HG02642 (cell line): ENCODE measurements at regions not wholly inside any gene's neighbourhood (a gene's known extent, or its start where the extent isn't known, plus 50 kb on each side); places are given as distances from the start of the nearest gene placed in this dataset.
"Not testable (repeated sequence)": the region's sequence is repeated elsewhere in the genome, so short reads cannot be mapped to it uniquely, and the experiment has no call there.

ENCODE experiments used
- ATAC-seq: cut with Tn5 transposase; IDR thresholded peaks from one replicate; pipeline ENCODE4 v1.9.1; 2021; ENCODE audit warnings: mild to moderate bottlenecking; ENCODE audit not compliant: unreplicated experiment, poor library complexity

DNA sequence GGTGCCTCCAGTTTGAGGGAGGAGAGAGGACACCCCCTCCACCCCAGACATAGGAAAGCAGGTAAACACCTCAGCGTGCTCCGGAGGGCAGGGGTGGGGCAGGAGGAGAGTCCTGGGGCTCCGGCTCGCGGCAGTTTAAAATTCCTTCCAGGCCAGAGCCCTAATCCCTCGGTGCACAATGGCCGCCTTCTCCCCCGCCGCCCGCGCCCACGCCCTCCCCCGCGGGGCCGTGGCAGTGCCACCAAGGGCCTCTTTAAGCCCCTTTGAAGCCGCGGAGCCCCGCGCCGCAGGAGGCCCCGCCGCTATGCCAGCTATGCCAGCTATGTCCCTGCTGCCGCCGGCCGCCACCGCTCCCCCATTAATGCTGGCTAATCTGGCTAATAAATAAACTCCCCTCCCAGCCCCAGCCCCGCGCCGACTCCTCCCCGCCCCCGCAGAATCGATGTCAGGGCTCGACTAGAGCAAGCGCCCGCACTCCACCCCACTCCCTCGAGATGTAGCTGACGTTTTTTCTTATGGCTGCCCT lies 125.1 kb downstream of the MRPL14 start:
- ATAC-seq, result no peak

GRCh38 chr6:44001318-44002066 lies 125.8 kb downstream of the MRPL14 start:
- no peak for ATAC-seq

DNA sequence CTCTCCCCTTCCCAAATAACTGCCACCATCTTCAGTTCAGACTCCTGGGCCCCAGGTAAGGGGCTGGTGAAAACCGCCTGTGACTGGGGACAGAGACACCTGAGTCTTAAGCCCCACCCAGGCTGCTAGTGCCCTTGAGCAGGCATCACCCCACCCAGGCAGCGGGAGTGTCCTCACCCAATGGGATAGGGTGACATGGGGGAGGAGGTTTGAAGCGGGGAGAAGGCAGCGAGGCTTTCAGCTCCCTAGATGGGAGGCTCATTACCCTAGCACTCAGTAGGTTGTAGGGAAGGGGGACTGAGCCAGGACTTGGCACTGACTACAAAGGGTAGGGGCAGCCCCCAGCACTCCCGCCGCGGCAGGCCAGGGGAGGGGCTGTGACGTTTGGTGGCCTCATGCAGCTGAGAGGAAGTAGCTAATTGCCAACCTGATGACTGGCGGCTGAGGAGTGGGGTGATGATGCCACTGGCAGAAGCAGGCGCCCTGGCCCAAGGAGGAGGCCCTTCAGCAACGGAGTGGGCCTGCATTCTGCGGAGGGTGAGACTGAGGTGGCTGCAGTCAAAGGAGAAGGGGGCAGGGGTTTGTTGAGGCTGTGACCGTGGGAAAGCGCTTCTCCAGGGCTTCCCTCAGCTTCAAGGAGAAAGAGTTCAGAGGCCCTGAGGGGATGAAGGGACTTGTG lies 126.9 kb downstream of the MRPL14 start:
- ATAC-seq, result no peak

DNA sequence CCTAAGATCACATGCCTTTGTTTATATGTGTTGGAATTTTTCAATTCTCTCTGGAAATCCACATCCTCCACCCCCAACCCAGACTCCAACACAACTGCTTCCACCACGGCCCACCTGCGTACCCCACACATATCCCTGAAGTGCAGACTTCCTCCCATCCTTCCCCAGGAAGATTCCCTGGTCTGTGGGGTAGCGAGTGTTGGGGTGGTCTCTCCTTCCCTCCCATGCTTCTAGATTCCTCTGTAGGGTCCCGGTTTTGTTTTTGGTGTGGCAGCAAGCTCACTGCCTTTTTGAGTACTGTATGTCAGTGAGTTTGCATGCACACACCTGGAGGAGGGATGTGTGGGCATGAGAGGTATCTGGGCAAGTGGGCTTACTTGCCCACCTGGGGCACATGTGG lies 127.6 kb downstream of the MRPL14 start:
- ATAC-seq, result no peak

GRCh38 chr6:43998592-43999243 lies 128.5 kb downstream of the MRPL14 start:
- not testable (repeated sequence) for ATAC-seq

DNA sequence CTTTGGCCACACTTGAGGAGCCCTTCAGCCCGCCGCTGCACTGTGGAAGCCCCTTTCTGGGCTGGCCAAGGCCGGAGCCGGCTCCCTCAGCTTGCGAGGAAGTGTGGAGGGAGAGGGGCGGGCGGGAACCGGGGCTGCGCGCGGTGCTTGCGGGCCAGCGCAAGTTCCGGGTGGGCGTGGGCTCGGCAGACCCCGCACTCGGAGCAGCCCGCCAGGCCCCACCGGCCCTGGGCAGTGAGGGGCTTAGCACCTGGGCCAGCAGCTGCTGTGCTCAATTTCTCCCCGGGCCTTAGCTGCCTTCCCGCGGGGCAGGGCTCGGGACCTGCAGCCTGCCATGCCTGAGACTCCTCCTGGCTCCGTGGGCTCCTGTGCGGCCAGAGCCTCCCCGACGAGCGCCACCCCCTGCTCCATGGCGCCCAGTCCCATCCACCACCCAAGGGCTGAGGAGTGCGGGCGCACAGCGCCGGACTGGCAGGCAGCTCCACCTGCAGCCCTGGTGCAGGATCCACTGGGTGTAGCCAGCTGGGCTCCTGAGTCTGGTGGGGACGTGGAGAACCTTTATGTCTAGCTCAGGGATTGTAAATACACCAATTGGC lies 129.2 kb downstream of the MRPL14 start:
- not testable (repeated sequence) for ATAC-seq

GRCh38 chr6:43997345-43997677 lies 129.9 kb downstream of the MRPL14 start:
- ATAC-seq, result no peak

DNA sequence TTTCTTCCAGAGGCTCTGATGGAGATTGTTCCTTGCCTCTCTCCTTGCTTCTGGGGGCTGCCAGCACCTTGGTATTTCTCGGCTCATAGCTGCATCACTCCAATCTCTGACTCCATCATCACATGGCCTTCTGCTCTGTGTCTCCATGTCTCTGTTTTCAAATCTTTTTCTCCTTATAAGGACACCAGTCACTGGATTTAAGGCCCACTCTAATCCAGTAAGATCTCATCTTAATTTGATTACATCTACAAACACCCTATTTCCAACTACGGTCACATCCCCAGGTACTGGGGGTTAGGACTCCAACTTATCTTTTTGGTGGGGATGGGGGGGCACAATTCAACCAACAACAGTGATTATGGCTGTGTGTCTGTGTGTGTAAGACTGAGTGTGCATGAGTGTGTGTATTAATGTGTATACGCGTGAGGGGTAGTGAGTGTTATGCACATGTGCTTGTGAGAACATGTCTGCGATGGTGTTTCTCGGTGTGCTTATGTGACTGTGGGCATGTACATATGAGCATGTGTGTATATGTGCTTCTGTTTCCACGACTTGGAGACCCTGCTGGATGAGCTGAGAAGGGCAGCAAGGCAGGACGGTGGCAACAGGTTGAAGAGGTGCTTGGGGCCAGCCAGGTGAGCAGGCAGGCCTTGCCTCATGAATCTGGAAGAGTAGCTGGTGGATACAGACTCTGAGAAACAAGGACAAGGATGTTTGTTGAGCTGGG lies 130.5 kb downstream of the MRPL14 start:
- no peak for ATAC-seq

DNA sequence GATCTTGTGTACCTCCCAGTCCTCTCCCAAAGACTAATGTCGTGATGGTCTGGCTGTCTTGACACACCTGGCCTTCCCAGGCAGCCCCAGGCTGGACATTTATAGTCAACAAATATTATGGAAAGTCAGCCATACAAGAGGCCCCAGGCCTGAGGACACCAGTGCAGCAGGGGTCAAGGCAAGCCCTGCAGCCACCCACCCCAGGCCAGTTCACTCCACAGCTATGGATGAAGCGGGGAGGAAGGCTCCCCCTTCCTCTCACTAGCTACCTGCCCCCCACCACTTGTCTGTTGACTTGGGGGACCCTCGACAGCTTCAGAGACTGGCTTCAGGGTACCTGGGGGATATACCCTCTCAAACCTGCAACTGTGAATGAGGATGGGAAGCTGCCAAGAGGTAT lies 132.1 kb downstream of the MRPL14 start:
- no peak for ATAC-seq

- no peak for ATAC-seq
These were observed 133.2 kb downstream of the MRPL14 start for GRCh38 chr6:43993881-43994523.

GRCh38 chr6:43992783-43993644 lies 134.2 kb downstream of the MRPL14 start:
- ATAC-seq, result no peak

GRCh38 chr6:43992126-43992663 lies 135.1 kb downstream of the MRPL14 start:
- ATAC-seq, result no peak

DNA sequence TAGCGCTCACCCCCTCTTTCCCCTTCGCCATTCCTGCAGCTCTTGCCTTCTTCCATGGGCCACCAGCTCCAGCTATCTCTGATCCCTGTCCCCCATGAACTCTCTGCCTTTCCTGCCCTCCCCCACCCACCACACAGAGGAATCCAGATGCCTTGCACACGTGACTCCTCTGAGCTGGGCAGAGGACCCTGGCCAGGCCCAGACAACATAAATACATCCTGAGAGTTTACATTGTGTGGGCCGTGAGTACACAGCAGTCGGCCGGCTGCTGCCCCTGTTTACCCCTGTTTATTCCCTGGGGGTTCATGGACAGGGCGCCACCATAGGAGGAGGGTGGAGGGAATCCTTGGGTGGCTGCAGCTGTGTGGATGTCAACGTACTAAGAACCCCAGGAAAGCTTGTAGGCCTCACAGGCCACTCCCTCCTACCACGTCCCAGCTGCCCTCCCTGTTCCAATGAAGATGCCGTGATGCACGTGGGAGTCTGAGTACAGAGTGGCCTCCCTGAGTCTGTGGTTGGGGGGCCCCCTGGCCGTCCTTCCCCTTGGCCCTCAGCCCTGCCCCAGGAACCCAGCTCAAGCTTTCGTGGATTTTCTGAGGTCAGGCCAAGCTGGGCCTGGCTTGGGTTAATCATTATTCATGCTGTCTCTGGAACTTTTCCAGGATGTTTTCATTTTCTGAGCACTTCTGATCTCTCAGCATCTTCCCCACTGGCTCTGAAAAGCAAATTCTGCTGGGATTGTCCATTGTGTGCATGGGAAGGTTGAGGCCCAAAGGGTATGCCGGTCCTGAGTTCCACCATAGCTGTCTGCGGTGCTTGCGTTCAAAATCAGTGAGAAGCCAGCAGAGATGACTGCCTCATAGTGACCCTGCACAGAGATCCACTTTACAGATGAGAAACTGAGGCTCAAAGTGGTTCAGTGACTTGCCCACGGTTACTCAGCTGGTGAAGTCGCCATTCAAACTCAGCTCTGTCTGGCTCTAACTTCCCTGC lies 136.3 kb downstream of the MRPL14 start:
- ATAC-seq, result no peak

- ATAC-seq, result no peak
These were observed 137.0 kb downstream of the MRPL14 start for GRCh38 chr6:43990275-43990626.

DNA sequence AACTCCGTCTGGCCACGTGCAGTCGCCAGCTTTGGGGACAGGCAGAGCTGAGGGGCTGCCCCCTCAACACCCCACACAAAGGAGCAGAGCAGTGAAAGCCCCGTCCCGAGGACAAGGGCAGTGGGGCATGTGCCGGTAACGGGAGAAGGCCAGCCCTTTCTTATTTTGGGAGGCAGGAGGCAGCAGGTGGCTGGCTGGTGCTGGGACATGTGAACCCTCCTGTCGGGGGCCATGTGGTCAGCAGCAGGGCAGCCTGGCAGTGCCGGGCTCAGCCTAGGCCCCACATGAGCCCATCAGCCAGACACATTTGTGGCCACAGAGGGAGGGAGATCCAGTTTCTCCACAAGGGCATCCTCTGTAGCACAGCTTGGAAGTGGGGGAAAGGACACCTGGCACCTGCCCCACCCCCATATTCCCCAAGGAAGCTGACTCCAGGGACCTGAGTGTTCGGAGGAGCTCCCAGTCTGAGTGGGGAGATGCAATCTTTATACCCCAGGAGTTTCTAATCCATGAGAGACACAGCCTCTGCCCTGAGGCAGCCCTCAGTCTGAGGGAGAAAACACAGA lies 137.6 kb downstream of the MRPL14 start:
- ATAC-seq, result no peak

DNA sequence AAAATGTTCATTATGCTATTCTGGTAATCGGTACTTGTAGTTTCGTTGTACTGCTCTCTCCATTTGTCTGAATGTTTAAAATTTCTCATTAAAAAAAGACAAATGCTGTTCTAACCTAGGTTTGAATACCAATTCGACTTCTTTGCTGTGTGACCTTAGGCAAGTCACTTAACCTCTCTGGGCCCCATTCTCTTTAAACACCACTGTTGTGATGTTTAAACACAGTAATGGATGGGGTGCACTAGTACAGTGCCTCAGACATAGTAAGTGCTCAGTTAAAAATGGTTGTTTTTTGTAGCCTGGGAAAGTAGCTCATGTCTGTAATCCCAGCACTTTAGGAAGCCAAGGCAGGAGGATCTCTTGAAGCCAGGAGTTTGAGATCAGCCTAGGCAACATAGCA lies 138.5 kb downstream of the MRPL14 start:
- no peak for ATAC-seq

- no peak for ATAC-seq
These were observed 139.3 kb downstream of the MRPL14 start for GRCh38 chr6:43987838-43988439.
